ENCODE measurements at regions not wholly inside any gene's neighbourhood (a gene's known extent, or its start where the extent isn't known, plus 50 kb on each side); places are given as distances from the start of the nearest gene placed in this dataset.
"Not testable (repeated sequence)": the region's sequence is repeated elsewhere in the genome, so short reads cannot be mapped to it uniquely, and the experiment has no call there.

DNA sequence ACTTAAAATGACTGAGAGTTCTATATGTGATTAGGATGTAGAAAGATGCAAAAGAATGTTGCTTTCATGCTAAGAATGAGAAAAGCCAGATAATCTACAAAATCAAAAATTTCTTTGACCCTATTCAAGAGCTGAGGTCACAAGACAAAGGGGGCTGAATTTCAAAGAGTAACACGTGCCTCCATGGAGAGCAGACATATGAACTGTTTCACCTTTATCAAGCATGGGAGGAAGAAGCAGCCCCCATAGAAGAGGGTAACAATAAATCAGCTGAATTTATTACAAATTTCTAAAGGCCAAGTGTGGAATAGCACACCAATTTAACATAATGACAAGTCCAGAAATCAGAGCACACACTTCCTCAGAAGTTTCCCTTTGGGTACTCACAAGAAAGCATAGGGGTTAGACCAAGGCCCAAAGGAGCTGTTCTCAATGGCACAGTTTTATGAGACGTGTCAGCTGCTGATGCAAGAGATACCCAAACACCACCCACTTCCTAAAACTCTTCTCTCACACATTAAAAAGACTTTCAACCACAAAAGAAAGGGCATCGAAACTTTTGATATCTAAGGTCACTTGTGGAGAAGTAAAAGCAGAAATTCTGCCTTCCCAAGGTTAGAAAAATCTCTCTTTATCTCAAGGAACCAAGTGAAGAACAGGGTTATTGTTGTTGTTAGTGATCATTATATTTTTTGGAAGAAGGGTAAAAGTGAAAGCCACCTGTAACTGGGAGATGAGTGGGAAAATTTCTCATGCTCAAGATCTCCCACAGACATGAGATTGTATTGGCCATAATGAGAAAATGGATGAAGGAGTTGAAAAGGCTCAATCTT lies 950.1 kb downstream of the TRIB2 start:
- in situ Hi-C loops (cut with HindIII; ENCODE audit: low sequenced_read_pairs): no loop called here
- DNase-seq (ENCODE audit: low spot score): no peak

DNA sequence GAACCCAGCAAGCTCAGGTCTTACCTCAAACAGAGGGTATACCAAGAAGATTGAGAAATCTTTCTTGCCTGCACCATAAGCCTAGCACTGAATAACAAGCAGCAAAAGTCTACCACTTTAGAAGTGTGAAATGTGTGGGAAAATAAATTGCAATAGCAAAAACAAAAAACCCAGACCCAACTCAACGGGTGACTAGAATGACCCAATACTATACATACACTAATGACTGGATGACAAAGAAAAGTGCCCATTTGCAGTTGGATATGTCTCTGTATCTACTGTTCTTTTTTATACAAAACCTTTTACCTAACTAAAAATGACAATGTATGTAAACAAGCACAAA lies 950.6 kb downstream of the TRIB2 start:
- no peak for DNase-seq (ENCODE audit: low spot score)
- in situ Hi-C loops (cut with HindIII; ENCODE audit: low sequenced_read_pairs): no loop called here

DNA sequence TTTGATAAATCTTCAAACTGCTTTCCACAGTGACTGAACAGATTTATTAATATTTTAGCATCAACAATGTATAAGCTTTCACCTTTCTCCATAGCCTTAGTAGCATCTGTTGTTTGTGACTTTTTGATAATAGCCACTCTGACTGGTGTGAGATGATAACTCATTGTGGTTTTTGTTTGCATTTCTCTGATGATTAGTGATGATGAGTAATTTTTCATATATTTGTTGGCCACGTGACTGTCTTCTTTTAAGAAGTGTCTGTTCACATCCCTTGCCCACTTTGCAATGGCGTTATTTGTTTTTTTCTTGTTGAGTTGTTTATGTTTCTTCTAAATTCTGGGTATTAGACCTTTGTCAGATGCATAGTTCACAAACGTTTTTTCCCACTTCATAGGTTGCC lies 952.9 kb downstream of the TRIB2 start:
- in situ Hi-C loops (cut with HindIII; ENCODE audit: low sequenced_read_pairs): no loop called here

DNA sequence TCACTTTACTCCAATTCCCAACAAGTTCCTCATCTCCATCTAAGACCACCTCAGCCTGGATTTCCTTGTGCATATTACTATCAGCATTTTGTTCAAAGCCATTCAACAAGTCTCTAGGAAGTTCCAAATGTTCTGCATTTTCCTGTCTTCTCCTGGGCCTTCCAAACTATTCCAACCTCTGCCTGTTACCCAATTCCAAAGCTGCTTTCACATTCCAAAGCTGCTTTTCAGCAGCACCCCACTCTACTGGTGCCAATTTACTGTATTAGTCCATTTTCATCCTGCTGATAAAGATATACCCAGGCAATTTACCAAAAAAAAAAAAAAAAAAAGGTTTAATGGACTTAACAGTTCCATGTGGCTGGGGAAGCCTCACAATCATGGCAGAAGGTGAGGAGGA lies 957.1 kb downstream of the TRIB2 start:
- in situ Hi-C loops (cut with HindIII; ENCODE audit: low sequenced_read_pairs); DNase-seq (ENCODE audit: low spot score): not testable (repeated sequence)

More for the DNA sequence above, 952.9 kb downstream of the TRIB2 start:
- DNase-seq (ENCODE audit: low spot score): no peak

DNA sequence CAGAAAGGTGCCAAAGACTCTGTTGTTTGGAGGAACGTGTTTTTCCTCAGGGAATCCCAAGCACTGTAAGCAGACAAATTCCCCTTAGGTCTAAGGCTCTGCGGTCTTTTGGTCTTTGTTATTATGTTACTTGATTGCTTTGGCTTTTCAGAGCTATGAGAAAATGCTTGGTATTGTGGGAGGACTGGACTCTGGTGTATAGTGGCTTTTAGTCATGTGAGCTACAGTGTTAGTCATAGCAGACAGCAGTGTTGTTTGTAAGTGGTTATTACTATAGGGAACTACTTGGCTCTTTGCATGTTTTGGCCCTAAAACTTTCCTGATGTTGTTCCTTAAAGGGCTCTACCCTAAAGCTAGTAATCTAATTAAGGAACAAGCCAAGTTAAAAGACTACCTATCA lies 956.2 kb upstream of the LRATD1 start:
- in situ Hi-C loops (cut with HindIII; ENCODE audit: low sequenced_read_pairs): no loop called here
- DNase-seq (ENCODE audit: low spot score): no peak

DNA sequence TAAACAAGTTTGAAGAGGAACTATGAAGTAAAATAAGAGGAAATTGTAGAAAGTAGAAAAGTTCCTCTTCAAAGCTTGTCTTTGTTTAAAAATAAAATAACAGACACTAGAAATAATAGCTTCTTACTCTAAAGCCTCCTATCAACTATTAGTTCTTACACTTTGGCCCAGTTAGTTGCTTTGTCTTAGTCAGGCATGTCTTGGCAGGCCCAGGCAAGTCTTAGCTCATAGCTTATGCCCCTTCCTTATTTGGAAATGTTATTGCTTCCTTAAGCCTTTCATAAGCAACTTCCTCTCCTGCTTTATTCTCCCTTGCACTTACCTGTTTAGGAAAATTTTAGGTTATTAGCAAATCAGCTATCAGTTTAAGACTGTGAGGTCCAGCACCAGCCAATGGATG lies 950.6 kb upstream of the LRATD1 start:
- in situ Hi-C loops (cut with HindIII; ENCODE audit: low sequenced_read_pairs): no loop called here
- no peak for DNase-seq (ENCODE audit: low spot score)

DNA sequence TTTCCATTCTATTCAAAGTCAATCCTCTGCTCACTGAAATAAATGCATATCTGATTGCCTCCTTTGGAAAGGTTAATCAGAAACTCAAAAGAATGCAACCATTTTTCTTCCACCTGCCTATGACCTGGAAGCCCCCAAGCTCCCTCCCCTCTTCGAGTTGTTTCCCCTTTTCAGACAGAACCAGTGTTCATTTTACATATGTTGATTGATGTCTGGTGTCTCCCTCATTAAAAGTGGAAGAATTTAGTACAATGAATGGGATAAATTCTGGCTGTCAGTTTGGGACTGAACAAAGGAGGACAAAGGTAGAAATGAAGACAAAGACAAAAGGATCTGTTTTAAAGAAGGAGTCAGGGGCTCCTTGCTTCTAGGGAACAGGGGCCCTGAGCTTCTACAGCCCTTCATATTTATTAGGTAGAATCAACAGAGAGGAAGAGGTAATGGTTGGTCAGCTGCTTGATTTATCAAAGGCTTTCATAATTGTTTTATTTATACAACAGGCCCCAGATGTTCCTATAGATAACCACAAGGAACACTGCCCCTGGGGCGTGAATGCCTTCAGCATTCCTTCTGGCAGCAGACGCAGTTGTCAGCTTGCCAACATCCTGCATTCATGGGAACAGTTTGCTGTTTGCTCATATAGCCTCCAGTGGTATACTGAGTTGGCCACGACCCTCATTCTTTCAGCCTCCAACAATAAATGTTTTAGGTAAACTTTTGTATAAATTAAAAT lies 949.8 kb upstream of the LRATD1 start:
- in situ Hi-C loops (cut with HindIII; ENCODE audit: low sequenced_read_pairs): no loop called here
- DNase-seq (ENCODE audit: low spot score): no peak

DNA sequence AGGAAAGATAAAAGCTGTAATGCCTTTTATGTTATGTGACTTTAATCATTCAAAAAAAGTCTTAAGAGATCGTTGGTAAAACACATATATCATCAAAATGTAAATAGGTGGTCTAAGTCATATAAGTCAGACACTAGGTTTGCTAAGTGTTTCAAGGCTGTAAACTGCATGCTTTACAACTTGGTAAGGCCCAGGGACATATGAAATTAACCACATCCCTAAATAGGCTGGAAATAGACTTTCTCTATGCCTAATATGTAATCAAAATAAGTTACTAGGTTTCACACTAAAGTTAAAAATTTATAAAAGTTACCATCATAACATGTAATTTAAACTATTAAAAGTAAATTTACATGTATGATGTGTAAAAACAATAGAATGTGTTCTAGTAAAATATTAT lies 946.3 kb upstream of the LRATD1 start:
- no peak for DNase-seq (ENCODE audit: low spot score)
- in situ Hi-C loops (cut with HindIII; ENCODE audit: low sequenced_read_pairs): no loop called here

DNA sequence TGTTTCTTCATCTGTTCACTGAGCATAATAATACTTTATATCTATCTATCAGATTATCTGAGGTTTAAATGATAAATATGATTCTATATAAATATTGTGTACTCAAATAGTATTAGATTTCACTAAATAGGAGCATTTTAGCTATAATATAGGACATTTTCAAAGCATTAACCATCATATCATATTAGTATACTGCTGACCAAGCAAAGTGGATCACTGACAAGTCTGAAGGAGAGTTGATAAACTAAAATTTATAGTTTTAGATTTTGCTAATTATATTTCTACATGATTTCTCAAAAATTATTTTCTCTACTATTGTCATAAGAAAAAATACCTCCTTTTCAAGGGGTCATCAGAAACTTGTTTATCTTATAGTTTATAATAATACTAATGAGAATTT lies 937.8 kb upstream of the LRATD1 start:
- in situ Hi-C loops (cut with HindIII; ENCODE audit: low sequenced_read_pairs): no loop called here
- DNase-seq (ENCODE audit: low spot score): no peak

DNA sequence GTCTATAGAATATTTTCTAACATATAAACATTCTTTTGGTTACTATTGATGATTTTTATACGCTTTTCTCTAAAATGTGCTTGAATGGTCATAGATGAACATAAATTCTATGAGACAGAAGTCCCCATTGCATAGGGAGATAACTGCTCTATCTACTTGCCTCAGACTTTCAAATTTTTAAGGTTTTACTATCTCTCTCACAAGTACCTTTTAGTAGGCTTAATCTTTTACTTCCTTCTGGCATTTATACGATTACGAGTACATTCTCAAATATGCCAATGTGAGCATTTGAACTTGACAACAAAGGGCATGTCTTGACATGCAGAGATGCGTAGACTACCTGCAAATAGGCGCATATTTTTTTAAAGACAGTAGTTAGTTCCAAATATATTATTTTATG lies 935.9 kb upstream of the LRATD1 start:
- in situ Hi-C loops (cut with HindIII; ENCODE audit: low sequenced_read_pairs): no loop called here
- DNase-seq (ENCODE audit: low spot score): no peak

DNA sequence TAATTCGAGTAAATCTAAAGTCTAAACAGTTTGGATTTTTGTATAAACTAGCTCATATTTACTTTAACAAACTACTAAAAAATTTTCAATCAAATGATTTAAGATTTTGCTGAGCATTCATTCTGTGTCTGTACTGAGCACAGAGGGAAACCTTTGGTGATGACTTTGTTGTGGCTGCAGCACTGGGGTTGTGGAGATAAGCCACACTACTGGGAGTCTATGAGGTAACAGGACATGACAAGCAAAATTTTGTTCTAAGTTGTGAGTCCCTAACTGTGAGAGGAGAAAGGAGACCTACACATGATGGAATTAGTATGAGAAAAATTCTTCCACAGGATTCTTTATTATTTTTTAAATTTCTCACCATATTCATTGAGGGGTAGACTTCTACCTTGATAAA lies 933.7 kb upstream of the LRATD1 start:
- in situ Hi-C loops (cut with HindIII; ENCODE audit: low sequenced_read_pairs): no loop called here
- no peak for DNase-seq (ENCODE audit: low spot score)

DNA sequence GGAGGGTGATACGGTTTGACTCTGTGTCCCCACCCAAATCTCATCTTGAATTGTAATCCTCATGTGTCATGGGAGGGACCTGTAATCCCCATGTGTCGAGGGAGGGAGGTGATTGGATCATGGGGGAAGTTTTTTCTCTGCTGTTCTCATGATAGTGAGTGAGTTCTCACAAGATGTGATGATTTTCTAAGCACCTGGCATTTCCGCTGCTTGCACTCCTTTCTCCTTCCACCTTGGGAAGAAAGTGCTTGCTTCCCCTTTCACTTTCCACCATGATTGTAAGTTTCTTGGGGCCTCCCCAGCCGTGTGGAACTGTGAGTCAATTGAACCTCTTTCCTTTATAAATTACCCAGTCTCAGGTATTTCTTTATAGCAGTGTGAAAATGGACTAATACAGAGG lies 932.6 kb upstream of the LRATD1 start:
- DNase-seq (ENCODE audit: low spot score); in situ Hi-C loops (cut with HindIII; ENCODE audit: low sequenced_read_pairs): not testable (repeated sequence)

DNA sequence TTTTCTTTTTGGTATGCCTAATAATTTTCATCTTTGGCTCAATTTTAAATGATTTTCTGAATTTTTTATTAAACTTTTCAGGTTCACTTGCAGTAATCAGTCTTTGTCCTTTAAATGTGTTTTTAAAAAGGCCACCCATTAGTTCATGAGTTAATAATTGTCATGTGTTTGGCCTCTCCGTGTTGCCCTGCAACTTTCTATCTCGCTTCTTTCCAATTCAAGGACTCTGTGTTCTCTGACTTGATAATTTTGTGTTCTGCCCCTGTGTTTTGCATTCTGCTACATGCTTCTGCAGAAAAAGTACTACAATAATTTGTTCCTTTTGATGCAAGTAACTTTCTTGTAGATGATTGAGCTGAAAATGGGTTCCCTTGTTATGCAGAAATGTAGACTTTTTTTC lies 921.4 kb upstream of the LRATD1 start:
- no peak for DNase-seq (ENCODE audit: low spot score)
- in situ Hi-C loops (cut with HindIII; ENCODE audit: low sequenced_read_pairs): no loop called here

DNA sequence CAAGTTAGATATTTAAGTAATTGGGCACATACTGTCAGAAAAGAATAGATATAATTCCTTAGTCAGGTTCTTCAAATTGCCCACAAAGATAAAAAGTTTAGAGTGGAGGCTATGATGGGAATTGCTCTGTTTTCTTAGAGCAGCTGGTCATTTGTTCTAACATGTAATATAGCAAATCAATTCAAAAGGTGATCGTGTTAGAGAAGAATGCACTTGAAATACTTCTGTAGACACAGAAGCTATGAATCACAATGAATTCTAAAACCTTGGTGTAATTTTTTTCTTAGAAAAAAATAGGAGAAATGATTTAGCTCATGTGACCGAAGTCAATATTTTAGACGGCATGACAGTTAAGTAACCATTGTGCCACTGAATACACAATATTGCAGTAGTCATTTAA lies 918.1 kb upstream of the LRATD1 start:
- DNase-seq (ENCODE audit: low spot score): no peak
- in situ Hi-C loops (cut with HindIII; ENCODE audit: low sequenced_read_pairs): no loop called here

DNA sequence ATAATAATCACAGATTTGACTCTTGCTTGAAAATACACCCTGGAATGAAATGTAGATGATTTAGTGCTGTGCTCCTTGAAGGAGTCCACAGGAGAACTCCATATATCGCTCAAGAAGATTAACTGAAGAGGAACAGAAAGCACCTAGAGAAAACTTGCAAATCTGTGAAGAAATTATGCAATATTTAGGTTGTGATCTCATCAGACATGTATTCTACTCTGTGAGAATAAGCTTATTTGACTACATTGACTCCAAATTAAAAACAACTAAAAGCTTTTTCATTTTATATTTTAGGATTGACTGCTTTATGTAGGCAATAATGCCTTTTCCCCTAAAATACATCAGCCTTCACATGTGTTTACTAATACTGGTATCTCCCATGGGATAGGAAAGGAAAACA lies 906.6 kb upstream of the LRATD1 start:
- in situ Hi-C loops (cut with HindIII; ENCODE audit: low sequenced_read_pairs): no loop called here
- DNase-seq (ENCODE audit: low spot score): no peak

DNA sequence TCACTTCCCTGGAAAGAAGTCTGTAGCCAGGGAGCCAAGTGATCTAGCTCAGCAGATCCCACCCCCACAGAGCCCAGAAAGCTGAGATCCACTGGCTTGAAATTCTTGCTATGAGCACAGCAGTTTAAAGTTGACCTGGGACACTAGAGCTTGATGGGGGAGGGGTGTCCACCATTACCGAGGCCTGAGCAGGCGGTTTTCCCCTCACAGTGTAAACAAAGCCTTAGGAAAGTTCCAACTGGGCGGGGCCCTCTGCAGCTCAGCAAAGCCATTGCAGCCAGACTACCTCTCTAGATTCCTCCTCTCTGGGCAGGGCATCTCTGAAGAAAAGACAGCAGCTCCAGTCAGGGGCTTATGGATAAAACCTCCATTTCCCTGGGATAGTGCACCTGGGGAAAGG lies 887.2 kb upstream of the LRATD1 start:
- DNase-seq (ENCODE audit: low spot score): no peak
- in situ Hi-C loops (cut with HindIII; ENCODE audit: low sequenced_read_pairs): no loop called here

DNA sequence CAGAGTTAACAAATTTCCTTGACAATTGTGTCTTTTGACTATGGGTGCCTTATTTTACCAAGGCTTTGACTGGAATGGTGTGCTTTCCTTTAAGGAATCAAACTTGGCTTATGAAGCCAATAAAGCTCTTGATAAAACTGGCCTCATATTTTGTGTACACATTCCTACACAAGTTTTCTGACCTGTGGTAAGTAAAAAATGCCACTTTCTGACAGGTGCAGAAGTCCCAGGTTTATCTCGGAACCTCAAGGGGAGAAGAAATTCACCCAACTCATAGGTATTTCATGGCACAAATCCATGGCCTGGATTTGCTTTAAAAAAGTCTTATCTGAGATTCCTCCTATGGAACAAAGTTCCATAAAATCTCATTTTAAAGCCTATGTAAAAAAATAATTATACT lies 880.6 kb upstream of the LRATD1 start:
- in situ Hi-C loops (cut with HindIII; ENCODE audit: low sequenced_read_pairs): no loop called here
- DNase-seq (ENCODE audit: low spot score): no peak

DNA sequence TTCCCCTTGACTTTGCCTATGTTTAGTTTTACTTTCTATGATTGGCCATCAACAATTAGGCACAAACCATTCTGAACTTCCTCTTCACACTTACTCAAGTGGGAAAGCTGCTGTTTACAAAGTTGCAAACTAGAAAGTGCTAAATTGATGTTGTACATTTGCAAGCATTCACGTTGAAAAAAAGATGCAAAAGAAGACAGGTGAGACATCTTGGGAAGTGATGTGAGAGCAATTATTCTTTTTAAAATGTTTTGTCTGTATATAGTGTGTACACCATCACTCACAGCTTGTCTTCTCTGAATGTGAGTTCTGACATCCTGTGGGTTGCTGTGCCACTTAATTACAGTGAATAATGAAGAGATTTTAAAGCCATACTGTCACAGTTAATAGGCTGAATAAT lies 874.1 kb upstream of the LRATD1 start:
- in situ Hi-C loops (cut with HindIII; ENCODE audit: low sequenced_read_pairs): no loop called here
- no peak for DNase-seq (ENCODE audit: low spot score)

DNA sequence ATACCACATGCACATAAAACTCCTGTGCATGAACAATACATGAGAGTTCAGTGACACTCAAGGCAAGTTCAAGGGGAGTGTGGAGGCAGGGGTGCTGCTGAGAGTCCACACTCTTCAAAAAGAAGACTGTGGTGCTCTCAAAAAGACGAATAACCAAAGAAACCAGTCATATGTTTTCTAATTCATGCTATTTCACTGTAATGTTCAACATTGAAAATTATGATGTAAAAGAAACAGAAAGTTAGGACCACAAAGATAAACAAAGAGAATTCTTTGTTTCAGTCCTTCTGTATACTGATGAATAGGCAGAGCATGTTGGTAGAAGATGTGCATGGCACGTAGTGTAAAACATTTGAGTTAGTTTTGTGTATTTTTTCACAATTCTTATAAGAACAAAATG lies 864.2 kb upstream of the LRATD1 start:
- in situ Hi-C loops (cut with HindIII; ENCODE audit: low sequenced_read_pairs): no loop called here
- DNase-seq (ENCODE audit: low spot score): no peak

DNA sequence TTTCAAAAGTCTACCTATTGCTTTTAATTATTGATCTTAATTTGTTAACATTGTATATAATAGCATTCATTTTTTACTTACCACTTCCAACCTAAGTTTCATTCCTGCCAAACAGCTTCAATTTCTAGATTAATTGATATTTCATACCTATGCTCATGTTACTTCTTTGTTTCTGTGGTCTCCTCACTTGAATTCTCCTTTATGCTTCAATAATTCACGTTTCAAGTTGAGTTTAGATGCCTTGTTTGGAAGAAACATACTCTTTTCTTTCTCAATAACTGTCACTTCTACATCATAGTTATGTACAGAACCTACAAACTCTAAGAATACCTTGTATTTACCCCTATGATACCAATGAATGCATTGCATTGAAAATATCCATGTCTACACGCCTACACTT lies 862.2 kb upstream of the LRATD1 start:
- DNase-seq (ENCODE audit: low spot score): no peak
- in situ Hi-C loops (cut with HindIII; ENCODE audit: low sequenced_read_pairs): no loop called here

DNA sequence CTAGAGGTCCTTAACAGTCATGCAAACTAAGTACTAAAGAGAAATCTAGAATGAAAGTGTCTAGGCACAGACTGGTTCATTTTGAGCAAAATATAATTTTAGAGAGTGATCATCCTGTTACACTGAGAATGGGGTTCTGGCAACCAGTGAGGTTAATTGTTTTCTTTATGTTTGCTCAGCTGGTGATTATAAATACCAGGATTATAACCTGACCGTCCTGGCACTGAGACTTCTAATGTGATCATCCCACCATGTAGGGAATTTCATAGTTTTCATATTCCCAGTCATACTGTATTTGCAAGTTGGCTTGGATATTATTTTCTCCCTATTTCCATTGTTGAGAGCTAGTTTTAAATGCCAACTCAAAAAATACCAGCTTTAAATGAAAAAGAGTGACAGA lies 852.5 kb upstream of the LRATD1 start:
- in situ Hi-C loops (cut with HindIII; ENCODE audit: low sequenced_read_pairs): no loop called here
- no peak for DNase-seq (ENCODE audit: low spot score)
